GM21737 (cell line): ENCODE measurements at regions not wholly inside any gene's neighbourhood (a gene's known extent, or its start where the extent isn't known, plus 50 kb on each side); places are given as distances from the start of the nearest gene placed in this dataset.

Experiments
- ATAC-seq: cut with Tn5 transposase; IDR thresholded peaks from one replicate; pipeline ENCODE4 v1.9.1; 2021; ENCODE audit warnings: mild to moderate bottlenecking, moderate library complexity; ENCODE audit not compliant: unreplicated experiment

- ATAC-seq: no peak
Measured at GRCh38 chr3:182606905-182607504, 186.3 kb upstream of the ATP11B start.

GRCh38 chr3:182608832-182609231 is 184.5 kb upstream of the ATP11B start:
- no peak for ATAC-seq

GRCh38 chr3:182609575-182610156 is 183.6 kb upstream of the ATP11B start:
- ATAC-seq: no peak

GRCh38 chr3:182612332-182612731 is 181.0 kb upstream of the ATP11B start:
- ATAC-seq: no peak

GRCh38 chr3:182617500-182617899 is 175.8 kb upstream of the ATP11B start:
- no peak for ATAC-seq

GRCh38 chr3:182618085-182618732 is 175.1 kb upstream of the ATP11B start:
- ATAC-seq: no peak

- no peak for ATAC-seq
Measured at GRCh38 chr3:182618981-182619591, 174.2 kb upstream of the ATP11B start.

- no peak for ATAC-seq
Measured at GRCh38 chr3:182620723-182621434, 172.4 kb upstream of the ATP11B start.

GRCh38 chr3:182621435-182622240 is 171.7 kb upstream of the ATP11B start:
- ATAC-seq: no peak

- no peak for ATAC-seq
Measured at GRCh38 chr3:182622241-182622545, 171.1 kb upstream of the ATP11B start.

GRCh38 chr3:182626484-182627467 is 166.5 kb upstream of the ATP11B start:
- ATAC-seq: no peak

GRCh38 chr3:182628531-182628930 is 164.8 kb upstream of the ATP11B start:
- ATAC-seq: no peak

GRCh38 chr3:182629521-182629920 is 163.8 kb upstream of the ATP11B start:
- ATAC-seq: no peak

GRCh38 chr3:182631183-182632076 is 161.9 kb upstream of the ATP11B start:
- ATAC-seq: no peak

- no peak for ATAC-seq
Measured at GRCh38 chr3:182632077-182632393, 161.3 kb upstream of the ATP11B start.

- ATAC-seq: no peak
Measured at GRCh38 chr3:182633186-182633585, 160.1 kb upstream of the ATP11B start.

- ATAC-seq: no peak
Measured at GRCh38 chr3:182636646-182637045, 156.7 kb upstream of the ATP11B start.

GRCh38 chr3:182637350-182638110 is 155.8 kb upstream of the ATP11B start:
- no peak for ATAC-seq
